SU-DHL-6 (cell line): ENCODE measurements at regions not wholly inside any gene's neighbourhood (a gene's known extent, or its start where the extent isn't known, plus 50 kb on each side); places are given as distances from the start of the nearest gene placed in this dataset.

Experiments used
- H2AFZ ChIP-seq: fragments of 200-600 bp; sonication (generic); 2 replicates; pipeline ENCODE4 v1.6.1; 2014; ENCODE audit warnings: low read depth, mild to moderate bottlenecking, moderate library complexity, mixed read lengths, antibody characterized with exemption, low read length; ENCODE audit not compliant: severe bottlenecking
- H3F3A ChIP-seq: fragments of 200-600 bp; shearing (Covaris generic); 2 replicates; pipeline ENCODE4 v1.6.0; 2016; ENCODE audit warnings: antibody characterized with exemption, mild to moderate bottlenecking; ENCODE audit not compliant: insufficient read depth
- H3K27ac ChIP-seq: fragments of 200-600 bp; sonication (generic); 2 replicates; pipeline ENCODE4 v1.5.1; 2016; ENCODE audit warnings: low read depth, mild to moderate bottlenecking, low read length, moderate library complexity, mixed read lengths
- H3K27me3 ChIP-seq: fragments of 200-600 bp; sonication (generic), shearing (Covaris generic); 2 replicates; pipeline ENCODE4 v1.6.0; 2014; ENCODE audit warnings: mild to moderate bottlenecking, low read length
- H3K36me3 ChIP-seq: fragments of 200-600 bp; sonication (generic); 2 replicates; pipeline ENCODE4 v1.6.1; 2014; ENCODE audit warnings: mild to moderate bottlenecking, low read length, mixed read lengths
- H3K4me2 ChIP-seq: fragments of 300-600, 200-600 bp; shearing (Covaris generic), sonication (generic); 2 replicates; pipeline ENCODE4 v1.6.0; 2014; ENCODE audit warnings: low read length, low read depth, mild to moderate bottlenecking; ENCODE audit not compliant: poor library complexity, severe bottlenecking
- H3K4me3 ChIP-seq: fragments of 200-600 bp; sonication (generic); 2 replicates; pipeline ENCODE4 v1.5.1; 2014; ENCODE audit warnings: antibody characterized with exemption, low read length, mild to moderate bottlenecking, mixed read lengths; ENCODE audit not compliant: insufficient read depth, poor library complexity, severe bottlenecking
- H3K79me2 ChIP-seq: fragments of 200-600 bp; sonication (generic); 2 replicates; pipeline ENCODE4 v1.6.1; 2014; ENCODE audit warnings: mild to moderate bottlenecking, low read length, moderate library complexity; ENCODE audit not compliant: insufficient read depth
- H3K9ac ChIP-seq: fragments of 200-600 bp; sonication (generic); 2 replicates; pipeline ENCODE4 v1.7.0; 2014; ENCODE audit warnings: mild to moderate bottlenecking, low read length
- H3K9me2 ChIP-seq: fragments of 200-600 bp; sonication (generic); replicated peaks from 2 replicates; pipeline ENCODE4 v1.6.1; 2014; ENCODE audit warnings: low read length; ENCODE audit not compliant: insufficient read depth
- H3K9me3 ChIP-seq: fragments of 200-600 bp; sonication (generic); 2 replicates; pipeline ENCODE4 v1.6.1; 2014; ENCODE audit warnings: low read length, mixed read lengths; ENCODE audit not compliant: insufficient read depth
- H4K20me1 ChIP-seq: fragments of 200-600 bp; sonication (generic); 2 replicates; pipeline ENCODE4 v1.6.1; 2014; ENCODE audit warnings: low read depth, mild to moderate bottlenecking, antibody characterized with exemption, low read length, moderate library complexity, mixed read lengths
- EZH2phosphoT487 ChIP-seq: fragments of 200-600 bp; sonication (generic), shearing (Covaris generic); conservative IDR thresholded peaks from 2 replicates; pipeline ENCODE4 v1.6.1; 2018; ENCODE audit warnings: mild to moderate bottlenecking, antibody characterized with exemption, low read length, moderate library complexity, mixed read lengths
- TF ChIP-seq, protein P1 (sequence below): fragments of 200-600 bp; sonication (generic); IDR thresholded peaks from one replicate; pipeline ENCODE4 v1.5.1; 2017; ENCODE audit warnings: antibody characterized with exemption, mild to moderate bottlenecking, low read length, moderate library complexity; ENCODE audit not compliant: insufficient read depth, poor library complexity, severe bottlenecking

DNA sequence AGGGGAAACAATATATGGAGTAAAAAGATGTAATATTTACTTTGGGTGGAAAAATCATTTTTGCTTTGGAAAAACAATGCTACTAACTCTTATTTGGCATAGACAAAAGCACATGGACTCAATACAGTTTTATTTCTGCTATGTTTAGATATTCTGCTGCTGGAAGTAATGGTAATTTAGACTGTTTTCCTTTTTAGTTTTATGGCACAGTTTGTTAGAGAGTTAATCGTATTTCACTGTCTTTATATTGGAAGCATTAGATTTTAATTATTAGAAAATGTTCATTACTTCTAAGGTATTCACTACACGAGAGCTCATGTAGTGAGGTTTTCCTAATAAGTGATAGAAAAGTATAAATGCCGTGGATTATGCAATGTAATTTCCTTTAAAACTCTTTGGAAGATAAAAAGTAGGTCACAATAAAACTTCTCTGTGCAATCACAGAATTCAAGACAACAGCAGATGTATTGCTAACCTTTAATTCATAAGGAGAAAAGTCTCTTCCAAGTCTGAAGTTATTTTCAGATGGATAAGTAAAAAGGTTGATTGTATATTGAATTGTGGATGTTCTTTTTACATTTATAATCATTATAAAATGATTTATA lies 851.8 kb downstream of the TMTC2 start:
- H3K27ac ChIP-seq: no peak overlapping the region
- no peaks in the 10 kb centered on the region for H3K79me2 ChIP-seq
- H3K4me2 ChIP-seq: no peak overlapping the region
- no peaks in the 10 kb centered on the region for H3K27me3 ChIP-seq
- no peak for TF ChIP-seq EZH2phosphoT487
- TF ChIP-seq, protein P1, sequence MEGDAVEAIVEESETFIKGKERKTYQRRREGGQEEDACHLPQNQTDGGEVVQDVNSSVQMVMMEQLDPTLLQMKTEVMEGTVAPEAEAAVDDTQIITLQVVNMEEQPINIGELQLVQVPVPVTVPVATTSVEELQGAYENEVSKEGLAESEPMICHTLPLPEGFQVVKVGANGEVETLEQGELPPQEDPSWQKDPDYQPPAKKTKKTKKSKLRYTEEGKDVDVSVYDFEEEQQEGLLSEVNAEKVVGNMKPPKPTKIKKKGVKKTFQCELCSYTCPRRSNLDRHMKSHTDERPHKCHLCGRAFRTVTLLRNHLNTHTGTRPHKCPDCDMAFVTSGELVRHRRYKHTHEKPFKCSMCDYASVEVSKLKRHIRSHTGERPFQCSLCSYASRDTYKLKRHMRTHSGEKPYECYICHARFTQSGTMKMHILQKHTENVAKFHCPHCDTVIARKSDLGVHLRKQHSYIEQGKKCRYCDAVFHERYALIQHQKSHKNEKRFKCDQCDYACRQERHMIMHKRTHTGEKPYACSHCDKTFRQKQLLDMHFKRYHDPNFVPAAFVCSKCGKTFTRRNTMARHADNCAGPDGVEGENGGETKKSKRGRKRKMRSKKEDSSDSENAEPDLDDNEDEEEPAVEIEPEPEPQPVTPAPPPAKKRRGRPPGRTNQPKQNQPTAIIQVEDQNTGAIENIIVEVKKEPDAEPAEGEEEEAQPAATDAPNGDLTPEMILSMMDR: no peak
- H3K4me3 ChIP-seq: no peak overlapping the region
- H3K9me2 ChIP-seq: no peaks in the 10 kb centered on the region
- no peaks in the 10 kb centered on the region for H3K36me3 ChIP-seq
- no peaks in the 10 kb centered on the region for H4K20me1 ChIP-seq
- no peak overlapping the region for H2AFZ ChIP-seq
- H3F3A ChIP-seq: no peaks in the 10 kb centered on the region
- no peak overlapping the region for H3K9ac ChIP-seq
- H3K9me3 ChIP-seq: no peaks in the 10 kb centered on the region

DNA sequence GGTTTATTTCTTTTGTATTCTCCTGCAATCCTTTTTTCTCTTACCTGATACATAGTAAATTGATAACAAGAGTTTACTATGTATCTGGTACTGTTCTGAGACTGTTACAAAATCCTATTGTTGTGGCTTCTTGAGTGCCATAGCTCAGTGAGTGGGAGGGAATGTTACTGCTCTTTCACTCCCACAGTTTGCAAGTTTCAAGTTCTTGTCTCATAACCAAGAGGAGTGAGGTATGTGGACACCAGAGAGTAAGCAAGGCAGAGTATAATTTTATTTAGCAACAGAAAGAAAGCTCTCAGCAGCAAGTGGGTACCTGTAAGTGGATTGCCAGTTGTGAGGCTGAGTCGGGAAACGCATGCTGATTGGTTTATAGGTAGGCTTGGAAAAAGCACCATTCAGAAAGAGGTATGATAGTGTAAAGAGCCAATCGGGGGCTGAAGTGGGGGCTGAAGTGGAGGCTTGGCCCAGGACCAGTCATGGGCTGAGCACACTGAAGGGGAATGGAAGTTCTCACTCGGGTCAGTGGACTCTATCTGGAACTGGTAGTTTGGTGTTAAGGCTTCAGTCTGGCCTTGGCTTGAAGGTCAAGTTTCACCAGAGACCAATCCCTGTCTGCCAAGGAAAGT lies 850.8 kb downstream of the TMTC2 start:
- TF ChIP-seq EZH2phosphoT487: no peak
- TF ChIP-seq, protein P1: no peak
- H2AFZ ChIP-seq: no peak overlapping the region
- no peak overlapping the region for H3K4me2 ChIP-seq
- no peaks in the 10 kb centered on the region for H3K27me3 ChIP-seq
- no peaks in the 10 kb centered on the region for H3K9me2 ChIP-seq
- H3K9ac ChIP-seq: no peak overlapping the region
- no peaks in the 10 kb centered on the region for H3F3A ChIP-seq
- no peak overlapping the region for H3K4me3 ChIP-seq
- H3K27ac ChIP-seq: no peak overlapping the region
- H3K9me3 ChIP-seq: no peaks in the 10 kb centered on the region
- no peaks in the 10 kb centered on the region for H3K79me2 ChIP-seq
- no peaks in the 10 kb centered on the region for H4K20me1 ChIP-seq
- no peaks in the 10 kb centered on the region for H3K36me3 ChIP-seq

DNA sequence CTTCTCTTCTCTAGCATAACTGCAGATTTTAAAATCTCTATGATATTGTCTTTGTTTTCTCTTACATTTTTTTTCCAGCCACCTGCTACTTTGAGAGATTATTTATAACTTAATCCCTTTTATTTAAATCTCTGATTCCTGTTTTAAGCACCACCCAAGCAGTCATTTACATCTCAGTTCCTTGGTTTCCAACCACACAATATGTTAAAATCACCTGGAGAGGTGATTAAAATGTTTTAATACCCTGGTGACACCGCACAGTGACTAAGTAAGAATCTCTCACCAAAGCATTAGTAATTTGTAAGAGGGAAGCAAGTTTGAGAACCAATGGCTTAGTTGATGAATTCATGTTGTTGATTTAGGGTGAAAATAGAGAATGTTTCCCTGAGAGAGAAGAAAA lies 849.8 kb downstream of the TMTC2 start:
- no peaks in the 10 kb centered on the region for H3F3A ChIP-seq
- H3K9me2 ChIP-seq: no peaks in the 10 kb centered on the region
- no peaks in the 10 kb centered on the region for H3K27me3 ChIP-seq
- H3K27ac ChIP-seq: no peak overlapping the region
- no peak overlapping the region for H3K4me3 ChIP-seq
- no peak overlapping the region for H3K4me2 ChIP-seq
- no peaks in the 10 kb centered on the region for H3K36me3 ChIP-seq
- H4K20me1 ChIP-seq: no peaks in the 10 kb centered on the region
- no peaks in the 10 kb centered on the region for H3K9me3 ChIP-seq
- H3K9ac ChIP-seq: no peak overlapping the region
- TF ChIP-seq, protein P1: no peak
- no peak for TF ChIP-seq EZH2phosphoT487
- H2AFZ ChIP-seq: peak overlapping the region; percentile 27
- no peaks in the 10 kb centered on the region for H3K79me2 ChIP-seq
